CD14-positive monocyte (primary cell): ENCODE measurements at regions not wholly inside any gene's neighbourhood (a gene's known extent, or its start where the extent isn't known, plus 50 kb on each side); places are given as distances from the start of the nearest gene placed in this dataset.

ENCODE experiments used
- DNase-seq, 3 donors: peaks; one replicate each; pipeline ENCODE4 v3.0.0-alpha.2; 2011 to 2022
- H2AFZ ChIP-seq: 2 replicates; pipeline ENCODE4 v1.6.0; 2012; ENCODE audit warnings: mild to moderate bottlenecking, low read depth, low read length, inconsistent platforms; ENCODE audit not compliant: insufficient read depth, poor library complexity, severe bottlenecking
- H3K27ac ChIP-seq, 2 donors: 1 replicate in 1 of 2; 2 replicates in 1 of 2; pipeline ENCODE4 v1.5.1; 2012 to 2013; ENCODE audit warnings: low read length in 2 of 2, control low read depth in 1 of 2, inconsistent platforms in 1 of 2, low read depth in 1 of 2, mild to moderate bottlenecking in 1 of 2
- H3K27me3 ChIP-seq, 2 donors: one replicate each; pipeline versions ENCODE4 v1.6.0 to v1.6.1; 2011 to 2013; ENCODE audit warnings: low read length in 2 of 2; ENCODE audit not compliant: control insufficient read depth in 2 of 2, insufficient read depth in 2 of 2
- H3K36me3 ChIP-seq, 2 donors: replicated peaks in 1 of 2; 1 replicate in 1 of 2; 2 replicates in 1 of 2; pipeline versions ENCODE4 v1.5.1 to v1.6.1; 2012 to 2013; ENCODE audit warnings: low read length in 2 of 2, control low read depth in 1 of 2, inconsistent platforms in 1 of 2, mild to moderate bottlenecking in 1 of 2; ENCODE audit not compliant: insufficient read depth in 2 of 2, control insufficient read depth in 1 of 2
- H3K4me1 ChIP-seq, 2 donors: 1 replicate in 1 of 2; 2 replicates in 1 of 2; pipeline versions ENCODE4 v1.5.1 to v1.6.1; 2012 to 2013; ENCODE audit warnings: low read length in 2 of 2, control low read depth in 1 of 2, inconsistent platforms in 1 of 2, mild to moderate bottlenecking in 1 of 2, moderate library complexity in 1 of 2; ENCODE audit not compliant: insufficient read depth in 2 of 2, control insufficient read depth in 1 of 2
- H3K4me2 ChIP-seq: replicated peaks from 2 replicates; pipeline ENCODE3; 2012; ENCODE audit warnings: low read length, moderate library complexity, mild to moderate bottlenecking; ENCODE audit not compliant: poor library complexity, severe bottlenecking; ENCODE audit errors: extremely low read depth
- H3K4me3 ChIP-seq, 3 experiments: fragments of 200-600 bp in 1 of 3; sonication (generic) in 1 of 3; replicated peaks in 1 of 3; 1 replicate in 2 of 3; 2 replicates in 1 of 3; pipeline ENCODE4 v1.5.1; 2011 to 2013; ENCODE audit warnings: low read length in 3 of 3, mild to moderate bottlenecking in 3 of 3, control low read depth in 2 of 3, low read depth in 2 of 3, inconsistent platforms in 1 of 3, moderate library complexity in 1 of 3
- H3K79me2 ChIP-seq: 2 replicates; pipeline ENCODE4 v1.6.0; 2012; ENCODE audit warnings: mild to moderate bottlenecking, control low read depth, inconsistent platforms, low read length, moderate library complexity; ENCODE audit not compliant: insufficient read depth
- H3K9ac ChIP-seq: 2 replicates; pipeline ENCODE4 v1.6.0; 2017; ENCODE audit warnings: low read length, mild to moderate bottlenecking; ENCODE audit not compliant: insufficient read depth, poor library complexity, severe bottlenecking
- H3K9me3 ChIP-seq, 2 donors: replicated peaks in 1 of 2; 1 replicate in 1 of 2; 2 replicates in 1 of 2; pipeline versions ENCODE4 v1.5.1 to v1.6.1; 2012 to 2013; ENCODE audit warnings: low read length in 2 of 2, control low read depth in 1 of 2; ENCODE audit not compliant: control insufficient read depth in 1 of 2, insufficient read depth in 1 of 2
- H4K20me1 ChIP-seq: 2 replicates; pipeline ENCODE4 v1.6.0; 2012; ENCODE audit warnings: mild to moderate bottlenecking, low read length, control low read depth, moderate library complexity; ENCODE audit not compliant: insufficient read depth
- H3K27ac Mint-ChIP-seq, 7 donors: one replicate each; pipeline ENCODE4 v1.8.0; 2020; ENCODE audit warnings: mild to moderate bottlenecking in 7 of 7, mixed read lengths in 7 of 7, moderate library complexity in 6 of 7, inconsistent platforms in 2 of 7
- H3K27me3 Mint-ChIP-seq, 3 donors: one replicate each; pipeline ENCODE4 v1.8.0; 2021 to 2022; ENCODE audit warnings: low read depth in 3 of 3, mild to moderate bottlenecking in 3 of 3, mixed read lengths in 3 of 3, moderate library complexity in 3 of 3, inconsistent platforms in 1 of 3
- H3K36me3 Mint-ChIP-seq, 2 donors: one replicate each; pipeline ENCODE4 v1.8.0; 2020; ENCODE audit warnings: mixed read lengths in 2 of 2, inconsistent platforms in 1 of 2, mild to moderate bottlenecking in 1 of 2
- H3K4me1 Mint-ChIP-seq: one replicate; pipeline ENCODE4 v1.8.0; 2020; ENCODE audit warnings: mild to moderate bottlenecking, mixed read lengths
- H3K4me3 Mint-ChIP-seq, 2 donors: one replicate each; pipeline ENCODE4 v1.8.0; 2020; ENCODE audit warnings: mild to moderate bottlenecking in 2 of 2, mixed read lengths in 2 of 2, moderate library complexity in 1 of 2
- H3K9me3 Mint-ChIP-seq, 7 donors: one replicate each; pipeline ENCODE4 v1.8.0; 2020 to 2022; ENCODE audit warnings: mixed read lengths in 7 of 7, mild to moderate bottlenecking in 6 of 7, moderate library complexity in 6 of 7, inconsistent platforms in 2 of 7
- WGBS: methylation state at CpG from one replicate; pipeline ENCODE4 v1.1.5; 2013; ENCODE audit warnings: missing lambda C conversion rate; ENCODE audit not compliant: insufficient coverage; 5-methylcytosine and 5-hydroxymethylcytosine counted together
- intact Hi-C, 2 donors: fragments of 100-400 bp; cut with micrococcal nuclease; formaldehyde crosslinking; loops; one replicate each; pipeline versions ENCODE4 v1.15.0 to v1.15.1; 2023
- TF ChIP-seq, protein P1 (sequence below): fragments of 200-600 bp; IDR thresholded peaks from one replicate; pipeline ENCODE4 v1.8.0; 2022; ENCODE audit warnings: antibody characterized with exemption, mild to moderate bottlenecking

DNA sequence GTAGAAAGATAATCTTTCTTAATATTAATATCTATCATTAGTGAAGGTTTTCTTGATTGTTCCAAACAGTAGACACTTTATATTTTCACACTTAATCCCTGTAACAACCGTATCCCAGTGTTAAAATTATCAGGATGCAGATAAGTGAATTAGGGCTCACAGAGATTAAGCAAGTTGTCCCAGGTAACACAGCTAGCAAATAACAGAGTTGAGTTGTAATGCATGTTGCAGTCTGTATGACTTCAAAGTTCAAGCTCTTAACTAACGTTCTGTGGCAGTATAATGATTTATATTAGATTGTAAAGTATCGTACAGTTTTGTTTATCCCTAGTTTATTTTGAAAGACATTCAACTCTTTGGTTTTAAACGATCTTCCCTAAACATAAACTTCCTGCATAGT, 517.5 kb downstream of the TFAP2B start:
- Mint-ChIP-seq H3K27ac (no peak overlapping the region), H3K4me3 (no peak overlapping the region), H3K4me1 (no peaks in the 10 kb centered on the region), H3K9me3 (no peaks in the 10 kb centered on the region), H3K36me3 (no peaks in the 10 kb centered on the region), H3K27me3 (peaks cover 0 to 2% (median 0%) of the 10 kb centered on the region in 3 donors)
- no peak overlapping the region for H3K4me3 ChIP-seq
- no peak overlapping the region for H3K9ac ChIP-seq
- H3K4me1 ChIP-seq, result no peaks in the 10 kb centered on the region
- H3K27ac ChIP-seq, result no peak overlapping the region
- no CpG with 5 or more reads among the region's 4 CpGs for WGBS
- TF ChIP-seq, protein P1, sequence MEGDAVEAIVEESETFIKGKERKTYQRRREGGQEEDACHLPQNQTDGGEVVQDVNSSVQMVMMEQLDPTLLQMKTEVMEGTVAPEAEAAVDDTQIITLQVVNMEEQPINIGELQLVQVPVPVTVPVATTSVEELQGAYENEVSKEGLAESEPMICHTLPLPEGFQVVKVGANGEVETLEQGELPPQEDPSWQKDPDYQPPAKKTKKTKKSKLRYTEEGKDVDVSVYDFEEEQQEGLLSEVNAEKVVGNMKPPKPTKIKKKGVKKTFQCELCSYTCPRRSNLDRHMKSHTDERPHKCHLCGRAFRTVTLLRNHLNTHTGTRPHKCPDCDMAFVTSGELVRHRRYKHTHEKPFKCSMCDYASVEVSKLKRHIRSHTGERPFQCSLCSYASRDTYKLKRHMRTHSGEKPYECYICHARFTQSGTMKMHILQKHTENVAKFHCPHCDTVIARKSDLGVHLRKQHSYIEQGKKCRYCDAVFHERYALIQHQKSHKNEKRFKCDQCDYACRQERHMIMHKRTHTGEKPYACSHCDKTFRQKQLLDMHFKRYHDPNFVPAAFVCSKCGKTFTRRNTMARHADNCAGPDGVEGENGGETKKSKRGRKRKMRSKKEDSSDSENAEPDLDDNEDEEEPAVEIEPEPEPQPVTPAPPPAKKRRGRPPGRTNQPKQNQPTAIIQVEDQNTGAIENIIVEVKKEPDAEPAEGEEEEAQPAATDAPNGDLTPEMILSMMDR, result no peak
- H3K79me2 ChIP-seq, result no peaks in the 10 kb centered on the region
- no peaks in the 10 kb centered on the region for H3K9me3 ChIP-seq
- intact Hi-C loops, result no loop called here
- H2AFZ ChIP-seq, result no peak overlapping the region
- no peaks in the 10 kb centered on the region for H3K36me3 ChIP-seq
- no peak overlapping the region for H3K4me2 ChIP-seq
- no peak for DNase-seq
- H3K27me3 ChIP-seq, result no peaks in the 10 kb centered on the region
- no peaks in the 10 kb centered on the region for H4K20me1 ChIP-seq

DNA sequence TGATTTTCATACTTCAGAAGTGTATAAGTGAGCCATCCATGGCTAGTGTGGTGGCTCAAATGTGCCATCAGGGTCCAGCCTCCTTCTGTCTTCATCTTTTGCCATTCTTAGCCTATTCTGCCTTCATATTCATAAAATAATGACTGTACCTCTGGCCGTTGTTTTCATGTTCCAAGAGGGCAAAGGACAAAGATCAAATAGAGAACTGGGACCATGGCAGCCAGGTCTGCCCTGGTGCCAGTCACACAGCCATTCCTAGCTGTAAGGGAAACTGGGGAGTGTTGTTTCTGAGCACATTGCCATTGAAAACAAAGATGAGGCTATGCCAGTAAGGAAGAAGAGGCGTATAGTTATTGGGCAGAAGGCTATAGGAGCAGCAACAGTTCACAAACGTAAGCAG, 518.6 kb downstream of the TFAP2B start:
- no peak for DNase-seq
- Histone ChIP-seq H2AFZ (no peak overlapping the region), H3K36me3 (no peaks in the 10 kb centered on the region), H4K20me1 (no peaks in the 10 kb centered on the region), H3K4me1 (no peaks in the 10 kb centered on the region), H3K4me3 (no peak overlapping the region), H3K27ac (no peak overlapping the region), H3K79me2 (no peaks in the 10 kb centered on the region), H3K9me3 (no peaks in the 10 kb centered on the region), H3K4me2 (no peak overlapping the region), H3K9ac (no peak overlapping the region), H3K27me3 (no peaks in the 10 kb centered on the region)
- H3K9me3 Mint-ChIP-seq, result no peaks in the 10 kb centered on the region
- WGBS, result 90% methylated on average over 2 of the region's 3 CpGs
- H3K4me3 Mint-ChIP-seq, result no peak overlapping the region
- intact Hi-C loops, result no loop called here
- TF ChIP-seq, protein P1, result no peak
- H3K27me3 Mint-ChIP-seq, result peaks cover 0 to 4% (median 2%) of the 10 kb centered on the region in 3 donors
- no peak overlapping the region for H3K27ac Mint-ChIP-seq
- no peaks in the 10 kb centered on the region for H3K36me3 Mint-ChIP-seq
- no peaks in the 10 kb centered on the region for H3K4me1 Mint-ChIP-seq
